GM12873 (cell line): ENCODE measurements at regions not wholly inside any gene's neighbourhood (a gene's known extent, or its start where the extent isn't known, plus 50 kb on each side); places are given as distances from the start of the nearest gene placed in this dataset.

Source experiments
- CTCF ChIP-seq: IDR thresholded peaks from 2 replicates; pipeline ENCODE4 v1.5.1; 2012; ENCODE audit warnings: low read depth, mild to moderate bottlenecking, moderate library complexity, low read length, control low read depth; ENCODE audit not compliant: insufficient read depth; ENCODE audit errors: missing control alignments

- no peak for TF ChIP-seq CTCF
These were observed 117.4 kb downstream of the ELAPOR2 start for GRCh38 chr7:86942081-86942480.

GRCh38 chr7:86939197-86939814 is 120.1 kb downstream of the ELAPOR2 start:
- peak; percentile 71 for TF ChIP-seq CTCF

DNA sequence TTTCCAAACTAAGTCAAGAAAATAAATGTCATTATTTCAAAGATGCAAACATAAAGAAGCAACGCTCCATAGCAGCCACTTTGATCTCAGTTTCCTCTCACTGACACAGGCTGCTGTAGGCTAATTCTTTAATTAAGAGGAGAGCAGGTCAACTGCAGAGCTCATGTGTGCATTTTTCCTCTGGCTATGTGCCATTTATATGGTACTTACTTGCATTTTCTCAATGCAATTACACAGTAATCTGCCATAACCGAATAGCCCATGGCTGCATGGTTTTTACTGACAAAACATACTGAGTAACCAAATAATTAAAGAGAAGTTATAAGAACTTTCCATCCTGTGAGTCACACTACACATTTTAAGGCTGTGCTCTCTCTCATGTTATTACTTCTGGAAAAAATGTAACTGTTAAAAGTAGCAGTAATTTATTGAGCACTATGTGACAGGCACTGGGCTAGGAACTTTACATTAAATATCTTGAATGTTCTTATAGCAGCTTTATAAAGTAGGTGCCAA is 122.0 kb downstream of the ELAPOR2 start:
- no peak for TF ChIP-seq CTCF

DNA sequence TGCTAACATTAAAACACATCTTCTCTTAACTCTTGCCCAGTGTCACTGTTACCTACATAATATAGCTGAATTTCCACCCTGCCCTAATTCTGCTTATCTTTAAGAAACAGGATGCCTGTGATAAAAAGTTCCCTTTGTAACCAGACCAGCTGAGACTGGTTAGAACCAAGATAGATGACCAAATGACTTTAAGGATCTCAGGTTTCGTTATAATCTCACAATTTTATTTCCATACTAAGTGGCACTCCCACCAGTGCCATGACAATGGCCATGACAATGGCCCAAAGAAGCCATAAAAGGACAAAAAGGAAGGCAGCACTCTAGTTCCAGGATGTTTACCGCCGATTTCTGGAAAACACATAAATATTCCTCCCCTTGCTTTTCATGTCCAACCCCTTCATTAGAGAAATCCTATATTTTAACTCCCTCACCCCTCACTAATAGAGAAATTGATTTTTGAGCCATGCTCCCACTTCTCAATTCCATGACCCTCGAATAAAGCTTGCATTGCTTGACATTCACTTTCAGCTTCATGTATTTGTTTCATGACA is 126.1 kb downstream of the ELAPOR2 start:
- TF ChIP-seq CTCF, result no peak

GRCh38 chr7:86932038-86932512 is 127.4 kb downstream of the ELAPOR2 start:
- TF ChIP-seq CTCF, result no peak

GRCh38 chr7:86931439-86931838 is 128.0 kb downstream of the ELAPOR2 start:
- no peak for TF ChIP-seq CTCF

GRCh38 chr7:86930554-86931307 is 128.7 kb downstream of the ELAPOR2 start:
- no peak for TF ChIP-seq CTCF
